ENCODE measurements at regions not wholly inside any gene's neighbourhood (a gene's known extent, or its start where the extent isn't known, plus 50 kb on each side); places are given as distances from the start of the nearest gene placed in this dataset.

DNA sequence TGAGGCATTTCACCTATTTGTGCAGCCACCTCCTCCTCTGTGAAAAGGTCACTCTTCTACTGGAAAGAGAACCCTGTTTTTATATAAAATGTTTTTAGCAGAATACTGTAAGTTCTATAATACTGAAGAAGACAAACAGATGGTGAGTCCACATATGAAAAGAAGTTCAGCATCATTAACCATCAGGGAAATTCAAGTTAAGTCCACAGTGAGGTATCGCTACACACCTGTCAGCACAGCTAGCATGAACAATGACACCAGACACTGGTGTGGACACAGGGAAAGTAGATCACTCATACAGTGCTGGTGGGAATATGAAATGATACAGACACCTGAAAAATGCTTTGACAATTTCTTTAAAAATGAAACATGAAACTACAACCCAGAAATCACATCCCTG is 133.0 kb downstream of the MAD2L1 start:
- no peak for DNase-seq (ENCODE audit: low spot score)

DNA sequence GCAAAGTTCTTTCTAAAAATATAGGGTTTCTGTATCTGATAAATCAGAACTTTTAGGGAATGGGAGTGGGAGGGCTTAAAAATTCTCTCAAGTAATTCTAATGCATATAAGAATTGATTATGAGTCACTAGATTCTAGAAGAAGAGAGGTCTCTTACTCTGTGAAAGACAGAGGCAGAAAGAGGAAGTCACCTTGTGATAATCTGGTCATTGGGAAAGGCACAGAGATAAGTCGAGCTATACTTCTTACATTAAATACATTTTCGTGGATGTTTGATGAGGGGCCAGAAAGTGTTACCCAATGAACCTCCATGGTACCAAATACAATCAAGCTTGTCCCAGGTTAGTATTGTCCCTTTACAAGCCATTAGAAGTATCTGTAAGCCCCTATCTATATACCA is 134.4 kb downstream of the MAD2L1 start:
- FAIRE-seq (no peak), DNase-seq (ENCODE audit: low spot score) (no peak)

More for the DNA sequence above, 133.0 kb downstream of the MAD2L1 start:
- no peak for FAIRE-seq

DNA sequence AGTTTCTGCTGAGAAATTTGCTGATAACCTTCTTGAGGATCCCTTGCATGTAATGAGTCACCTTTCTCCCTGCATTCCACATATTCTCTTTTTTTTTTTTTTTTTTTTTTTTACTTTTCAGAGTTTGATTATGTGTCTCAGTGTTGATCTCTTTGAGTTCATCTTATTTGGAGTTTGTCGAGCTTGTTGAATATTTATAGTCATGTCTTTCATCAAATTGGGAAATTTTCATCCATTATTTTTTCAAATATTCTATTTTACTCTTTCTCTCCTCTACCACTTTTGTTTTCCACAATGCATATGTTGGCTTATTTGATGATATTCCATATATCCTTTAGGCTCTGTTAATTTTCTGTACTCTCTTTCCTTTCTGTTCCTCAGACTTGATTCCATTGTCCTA is 136.1 kb downstream of the MAD2L1 start:
- peak; percentile 6 for DNase-seq (ENCODE audit: low spot score)
- FAIRE-seq: no peak

DNA sequence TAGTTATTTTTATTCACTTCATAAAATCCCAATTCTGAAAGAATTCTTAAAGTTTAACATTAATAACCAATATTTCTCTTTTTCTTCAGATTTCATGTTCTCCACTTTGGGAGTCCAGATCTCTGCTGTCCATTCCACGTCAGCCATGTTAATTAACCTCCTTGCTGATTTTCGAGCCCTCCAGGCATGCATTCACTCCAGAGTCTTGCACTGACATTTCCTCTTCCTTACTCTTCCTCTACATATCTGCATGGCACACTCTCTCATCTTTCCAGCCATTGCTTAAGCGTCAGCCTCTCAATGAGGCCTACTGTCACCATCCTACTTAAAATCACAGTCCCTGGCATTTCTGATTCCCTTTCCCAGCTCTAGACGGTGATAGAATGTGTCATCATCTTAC is 144.8 kb downstream of the MAD2L1 start:
- FAIRE-seq: no peak

DNA sequence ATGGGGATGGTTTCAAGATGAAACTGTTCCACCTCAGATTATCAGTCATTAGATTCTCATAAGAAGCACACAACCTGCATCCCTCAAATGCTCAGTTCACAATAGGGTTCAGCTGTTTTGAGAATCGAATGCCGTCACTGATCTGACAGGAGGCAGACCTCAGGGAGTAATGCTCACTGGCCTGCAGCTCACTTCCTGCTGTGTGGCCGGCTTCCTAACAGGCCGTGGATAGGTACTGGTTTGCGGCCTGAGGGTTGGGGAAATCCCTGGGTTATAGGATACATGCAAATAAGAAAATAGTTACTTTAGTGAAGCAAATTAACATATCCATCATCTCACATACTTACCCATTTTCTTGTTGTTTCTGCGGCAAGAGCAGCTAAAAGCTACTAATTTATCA is 160.4 kb downstream of the MAD2L1 start:
- no peak for DNase-seq (ENCODE audit: low spot score)

More for the DNA sequence above, 144.8 kb downstream of the MAD2L1 start:
- DNase-seq (ENCODE audit: low spot score): no peak

DNA sequence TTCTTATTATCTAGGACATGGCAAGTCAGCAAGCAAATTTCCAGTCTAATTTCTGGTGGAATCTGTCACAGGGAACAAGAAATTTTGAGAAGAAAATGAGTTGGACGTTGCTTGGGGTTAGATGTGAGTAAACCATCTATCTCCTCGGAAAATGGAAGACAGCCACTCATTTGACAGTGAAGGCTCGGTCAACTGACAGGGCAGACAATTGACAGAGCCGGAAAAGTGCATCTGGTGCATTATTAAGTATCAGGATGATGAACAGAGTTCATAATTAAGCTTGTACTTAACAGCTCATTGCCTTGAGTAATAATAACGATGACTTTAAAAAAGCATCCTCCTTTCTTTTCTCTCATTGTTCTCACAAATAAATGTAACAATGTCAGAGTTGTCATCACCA is 168.4 kb downstream of the MAD2L1 start:
- FAIRE-seq: no peak
- DNase-seq (ENCODE audit: low spot score): no peak

More for the DNA sequence above, 160.4 kb downstream of the MAD2L1 start:
- no peak for FAIRE-seq

DNA sequence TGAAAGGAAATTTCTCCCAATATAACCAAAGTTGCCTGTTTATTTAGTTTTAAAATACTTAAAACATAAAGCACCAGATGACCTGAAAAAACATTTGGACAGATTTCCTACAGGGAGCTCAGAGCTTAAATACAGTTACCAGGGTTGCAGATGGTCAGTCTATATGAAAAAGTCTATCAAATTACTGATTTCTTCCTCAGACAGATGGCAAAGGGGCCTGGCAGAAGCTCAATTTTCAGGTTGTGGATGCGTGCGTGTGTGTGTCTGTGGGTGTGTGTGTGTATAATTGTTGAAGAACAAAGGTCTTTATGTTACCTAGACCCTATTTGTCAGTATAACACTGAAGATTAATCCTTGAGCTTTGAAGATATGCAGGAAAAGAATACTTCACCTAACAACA is 169.4 kb downstream of the MAD2L1 start:
- FAIRE-seq (no peak), DNase-seq (ENCODE audit: low spot score) (no peak)

DNA sequence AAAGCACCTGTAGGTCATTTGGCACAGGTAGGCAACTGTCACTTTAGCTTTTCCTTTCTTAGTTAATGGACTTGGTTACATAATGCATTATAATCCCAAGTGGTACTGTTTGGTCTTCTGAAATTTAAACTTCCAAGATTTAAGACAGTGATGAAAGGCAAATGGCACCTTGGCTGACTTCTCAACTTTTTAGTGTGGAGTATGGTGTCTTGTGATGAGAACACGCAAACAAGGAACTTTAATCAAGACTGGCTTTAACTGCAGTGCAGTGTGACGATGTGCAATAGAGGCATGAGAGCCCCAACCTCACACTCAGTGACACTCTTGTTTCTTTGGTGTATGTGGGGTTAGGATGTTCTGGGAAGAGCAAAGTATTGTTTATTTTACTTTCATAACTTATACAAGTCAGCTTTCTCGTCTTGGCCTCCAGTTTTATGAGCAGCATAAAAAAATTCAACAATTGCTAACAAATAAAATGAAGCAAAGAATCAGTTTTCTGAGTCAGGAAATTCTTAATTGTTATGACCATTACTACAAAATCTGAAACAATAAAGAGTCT is 171.9 kb downstream of the MAD2L1 start:
- no peak for FAIRE-seq
- no peak for DNase-seq (ENCODE audit: low spot score)

DNA sequence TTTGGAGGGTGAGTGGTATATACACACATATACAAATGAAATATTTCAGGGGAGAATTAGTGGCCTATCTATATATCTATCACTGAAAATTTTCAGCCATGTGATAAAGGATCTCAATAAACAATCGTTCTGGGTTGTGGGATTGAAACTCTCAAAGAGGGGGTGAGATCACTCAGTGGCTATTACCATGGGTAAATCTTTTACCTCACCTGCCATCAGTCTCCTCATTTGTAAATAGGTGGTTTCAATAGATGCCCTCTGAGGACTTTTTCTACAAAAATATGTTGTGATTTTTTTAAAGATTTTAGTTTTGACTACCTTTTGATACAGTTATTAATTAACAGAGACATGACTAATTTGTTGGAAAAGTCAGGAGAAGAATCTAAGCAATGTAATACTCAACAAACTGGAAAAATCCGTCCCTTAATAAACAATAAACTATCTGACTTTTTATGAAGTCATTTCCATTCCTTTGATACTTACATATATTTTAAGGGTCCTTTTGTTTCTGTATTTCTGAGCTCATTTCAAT is 192.8 kb downstream of the MAD2L1 start:
- FAIRE-seq (no peak), DNase-seq (ENCODE audit: low spot score) (no peak)

DNA sequence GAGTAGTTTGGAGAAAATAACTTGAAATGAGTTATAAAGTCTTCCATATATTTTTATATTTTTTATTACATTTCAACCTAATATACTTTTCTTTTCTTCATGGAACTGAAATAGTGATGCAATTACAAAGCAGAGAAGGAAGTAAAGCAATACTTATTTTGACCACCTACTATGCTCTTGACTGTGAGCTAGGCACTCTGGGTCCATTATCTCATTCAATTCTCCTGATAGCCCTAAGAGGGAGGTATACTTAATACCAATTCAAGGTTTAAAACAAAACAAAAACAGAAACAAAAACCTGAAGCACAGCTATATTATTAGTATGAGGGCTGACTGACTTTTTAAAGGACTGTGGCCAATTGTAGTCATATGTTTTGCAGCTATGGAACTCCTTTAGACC is 193.5 kb downstream of the MAD2L1 start:
- no peak for DNase-seq (ENCODE audit: low spot score)
- FAIRE-seq: no peak

DNA sequence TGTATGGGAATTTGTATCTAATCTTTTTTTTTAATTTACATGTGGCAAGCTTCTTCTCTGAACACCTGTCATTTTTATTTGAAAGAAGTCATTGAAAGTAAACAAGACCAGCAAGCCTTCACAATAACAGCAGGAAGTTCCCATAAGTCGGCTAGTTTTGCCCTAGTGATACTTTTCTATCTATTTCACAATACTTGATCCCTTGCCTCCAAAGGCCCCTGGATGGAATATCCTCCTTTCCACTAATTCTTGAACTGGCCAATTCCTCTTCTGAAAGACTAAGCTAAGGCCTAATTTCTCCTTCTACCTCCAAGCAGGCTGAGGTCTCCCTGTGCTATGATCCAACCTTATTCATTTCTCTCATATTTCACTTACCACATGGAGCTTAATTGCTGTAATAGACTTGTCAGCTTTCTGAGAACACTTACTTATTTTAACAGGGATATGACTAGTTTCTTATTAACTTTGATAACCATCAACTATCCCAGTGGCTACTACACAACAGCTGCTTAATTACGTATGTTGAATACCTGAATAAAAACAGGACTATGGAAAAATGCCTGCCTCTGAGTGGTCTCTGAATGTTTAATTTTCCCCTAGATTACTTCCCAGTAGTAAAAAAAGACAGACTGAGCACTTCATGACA is 194.2 kb downstream of the MAD2L1 start:
- no peak for DNase-seq (ENCODE audit: low spot score)
- FAIRE-seq: no peak

DNA sequence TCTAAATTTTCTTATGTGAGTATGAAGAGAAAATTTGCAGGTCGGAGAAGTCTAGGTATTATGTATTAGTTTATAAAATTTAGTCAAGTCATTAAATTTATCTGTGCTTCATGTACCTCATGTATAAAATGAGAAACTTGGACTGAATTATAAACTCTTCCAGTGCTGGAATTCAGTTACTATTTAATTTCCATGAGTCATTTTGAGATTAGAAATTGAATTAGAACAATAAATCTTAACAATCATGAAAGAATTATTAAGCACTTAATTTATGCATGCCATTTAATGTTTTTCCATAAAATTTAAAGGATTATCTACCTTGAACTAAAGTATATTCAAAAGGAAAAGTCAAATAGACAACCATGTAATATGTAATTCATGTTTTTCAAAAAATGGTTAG is 195.8 kb downstream of the MAD2L1 start:
- FAIRE-seq (no peak), DNase-seq (ENCODE audit: low spot score) (no peak)

DNA sequence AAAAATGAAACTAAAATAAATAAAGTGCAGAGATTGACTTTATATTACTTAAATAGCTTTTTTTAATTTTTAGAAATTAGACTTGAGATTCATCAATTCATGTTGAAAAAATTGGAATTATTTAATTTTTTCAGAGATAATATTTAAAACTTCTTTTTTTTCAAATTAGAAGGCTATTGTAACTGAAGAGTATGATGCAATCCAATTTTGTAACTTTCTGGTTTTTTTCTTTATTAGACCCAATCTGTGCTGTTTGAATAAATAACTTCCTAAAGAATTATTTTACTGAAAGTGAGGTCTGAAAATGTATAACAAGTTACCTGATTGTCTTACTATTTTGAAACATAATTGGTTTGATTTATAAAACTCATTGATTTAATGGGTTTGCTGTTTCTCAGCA is 200.9 kb downstream of the MAD2L1 start:
- DNase-seq (ENCODE audit: low spot score) (no peak), FAIRE-seq (no peak)

DNA sequence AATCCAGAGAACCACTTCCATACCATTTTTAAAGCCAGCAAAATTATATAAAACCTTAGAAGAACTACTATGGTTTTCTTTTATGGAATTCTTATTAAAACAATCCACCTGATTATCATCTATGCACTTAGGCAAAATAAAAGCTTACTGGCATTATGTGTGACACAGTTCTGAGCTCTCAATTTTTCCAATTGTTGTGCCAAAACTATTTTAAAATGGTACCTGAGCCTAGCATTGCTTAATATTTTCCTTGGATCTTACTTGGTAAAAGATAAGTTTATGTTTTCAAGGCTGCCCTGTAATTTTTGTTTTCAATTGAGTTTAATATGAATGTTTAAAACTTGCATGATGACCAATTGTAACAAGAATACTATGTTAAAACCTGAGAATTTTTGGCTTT is 201.3 kb downstream of the MAD2L1 start:
- DNase-seq (ENCODE audit: low spot score) (no peak), FAIRE-seq (no peak)

DNA sequence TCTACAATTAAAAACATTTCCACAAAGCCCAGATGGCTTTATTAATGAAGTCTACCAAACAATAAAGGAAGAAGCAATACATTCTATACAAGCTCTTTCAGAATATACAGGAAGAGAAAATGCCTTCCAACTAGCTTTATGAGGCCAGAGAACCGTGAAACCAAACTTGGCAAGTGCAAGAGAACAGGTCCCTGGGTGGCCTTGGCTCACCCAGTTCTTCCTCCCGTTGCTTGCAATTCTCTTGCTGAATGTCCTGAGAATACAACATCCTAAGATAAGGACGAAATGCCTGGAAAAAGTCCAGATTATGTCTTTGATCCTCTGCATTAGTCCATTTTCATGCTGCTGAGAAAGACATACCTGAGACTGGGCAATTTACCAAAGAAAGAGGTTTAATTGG is 204.9 kb downstream of the MAD2L1 start:
- FAIRE-seq (no peak), DNase-seq (ENCODE audit: low spot score) (no peak)

DNA sequence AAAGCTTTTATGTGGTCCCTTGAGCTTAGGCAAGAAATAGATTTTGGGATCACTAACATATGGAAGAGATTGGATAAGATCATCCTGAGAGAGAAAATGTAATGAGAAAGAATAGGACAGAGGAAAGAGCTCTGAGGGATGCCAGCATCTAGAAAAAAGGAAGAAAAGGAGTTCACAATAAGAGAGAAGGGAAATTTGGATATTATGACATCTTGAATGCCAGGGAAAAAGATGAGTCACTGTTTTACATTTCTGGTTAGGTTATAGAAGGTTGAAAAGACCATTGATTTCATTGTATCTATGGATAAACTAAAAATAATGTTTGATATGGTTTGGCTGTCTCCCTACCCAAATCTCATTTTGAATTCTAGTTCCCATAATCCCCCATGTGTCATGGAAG is 208.5 kb downstream of the MAD2L1 start:
- no peak for DNase-seq (ENCODE audit: low spot score)
- no peak for FAIRE-seq

DNA sequence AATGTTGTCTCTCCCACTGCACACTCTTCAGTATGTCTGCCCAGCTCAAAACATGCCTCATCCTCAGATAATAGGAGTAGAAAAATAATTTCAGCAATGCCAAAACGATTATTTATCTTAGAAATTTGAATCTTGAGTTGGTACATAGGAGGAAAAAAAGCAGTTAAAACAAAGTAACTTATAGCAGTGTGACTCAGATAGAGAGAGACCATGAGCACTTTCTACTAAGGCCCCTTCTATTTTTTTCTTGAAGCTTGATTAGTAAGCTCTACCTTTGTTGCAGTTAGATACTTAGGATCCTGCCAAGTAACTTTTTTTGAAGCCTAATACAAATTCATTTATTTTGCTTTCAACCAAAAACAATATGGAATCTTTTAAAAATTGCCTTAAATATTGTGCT is 212.3 kb downstream of the MAD2L1 start:
- FAIRE-seq (no peak), DNase-seq (ENCODE audit: low spot score) (no peak)

DNA sequence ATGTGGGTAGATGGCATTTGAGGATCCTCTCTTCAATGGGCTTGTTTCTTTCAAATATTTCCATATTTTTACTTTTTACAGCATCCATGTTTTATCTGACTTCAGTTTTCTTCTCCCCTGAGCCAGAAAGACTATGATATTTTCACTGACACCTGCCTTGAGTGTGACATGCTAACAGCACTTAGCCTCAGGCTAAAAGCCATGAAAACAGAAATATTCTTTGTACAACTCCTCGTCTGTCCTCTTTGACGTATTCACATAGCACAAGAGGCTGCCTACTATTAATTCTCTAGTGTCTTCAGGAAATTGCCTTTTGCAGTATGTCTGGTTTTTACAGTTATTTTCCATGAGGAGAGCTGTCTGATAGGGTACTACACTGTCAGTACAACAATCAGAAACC is 215.0 kb downstream of the MAD2L1 start:
- DNase-seq (ENCODE audit: low spot score): no peak
- FAIRE-seq: no peak

DNA sequence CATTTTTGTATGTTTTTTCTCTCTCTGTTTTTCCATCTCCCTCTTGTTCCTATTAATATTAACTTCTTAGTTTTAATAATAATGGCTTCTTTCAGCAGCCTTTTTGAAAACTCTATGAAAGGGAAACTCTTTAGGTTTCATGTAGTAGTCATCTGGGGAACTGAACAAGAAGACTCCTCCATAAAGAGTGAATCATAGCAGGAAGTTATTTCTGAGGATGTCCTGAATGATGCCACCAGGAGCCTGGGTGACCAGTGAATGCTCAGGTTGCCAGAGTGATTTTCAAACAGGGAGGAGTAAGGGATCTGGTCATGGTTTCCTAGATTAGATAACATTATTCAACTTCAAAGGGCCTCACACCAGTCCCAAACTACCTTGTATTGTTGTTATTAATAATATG is 212.8 kb upstream of the PDE5A start:
- no peak for FAIRE-seq
- no peak for DNase-seq (ENCODE audit: low spot score)

DNA sequence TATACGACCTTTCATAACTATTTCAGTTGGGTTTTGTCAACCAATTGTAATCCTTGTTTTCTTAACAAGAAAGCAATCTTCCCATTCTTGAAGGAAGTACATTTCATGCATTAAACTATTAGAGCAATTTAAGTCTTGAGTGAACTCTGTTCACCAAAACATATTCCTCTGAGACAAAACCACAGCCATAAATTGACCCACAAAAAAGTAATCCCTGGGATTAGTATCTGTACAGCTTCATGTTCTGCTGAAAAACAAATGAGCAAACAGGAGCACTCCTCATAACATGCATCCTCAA is 207.0 kb upstream of the PDE5A start:
- no peak for FAIRE-seq

DNA sequence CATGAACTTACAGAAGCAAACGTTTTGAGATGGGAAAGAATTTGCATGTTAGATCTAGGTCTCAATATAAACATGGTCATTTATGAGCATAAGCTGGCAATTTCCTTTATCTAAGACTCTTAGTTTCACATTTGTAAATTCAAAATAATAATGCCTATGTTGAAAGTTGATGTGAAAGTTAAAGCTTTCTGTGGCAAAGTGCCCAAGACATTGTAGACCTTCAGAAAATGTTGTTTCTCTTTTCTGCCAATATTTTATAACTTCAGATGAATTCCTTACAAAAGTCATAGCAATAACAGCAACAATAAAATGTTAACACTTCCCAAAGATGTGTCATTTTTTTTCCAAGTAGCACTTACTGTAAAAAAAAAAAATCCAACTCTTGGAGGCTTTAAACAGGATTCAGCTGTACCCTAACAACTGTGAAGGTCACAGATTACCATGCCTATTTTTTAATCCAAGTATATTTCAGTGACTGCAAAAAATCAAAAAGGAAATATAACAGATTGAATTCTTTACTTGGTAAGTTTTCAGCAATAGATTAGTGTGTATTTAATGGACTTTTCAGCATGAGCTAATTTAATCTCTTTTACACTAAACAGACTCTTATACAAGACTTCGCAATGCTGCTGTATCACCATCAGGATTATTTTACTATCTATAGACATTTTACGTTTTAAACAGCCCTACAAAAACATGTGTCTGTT is 206.5 kb upstream of the PDE5A start:
- DNase-seq (ENCODE audit: low spot score) (no peak), FAIRE-seq (no peak)

More for the DNA sequence above, 207.0 kb upstream of the PDE5A start:
- no peak for DNase-seq (ENCODE audit: low spot score)

DNA sequence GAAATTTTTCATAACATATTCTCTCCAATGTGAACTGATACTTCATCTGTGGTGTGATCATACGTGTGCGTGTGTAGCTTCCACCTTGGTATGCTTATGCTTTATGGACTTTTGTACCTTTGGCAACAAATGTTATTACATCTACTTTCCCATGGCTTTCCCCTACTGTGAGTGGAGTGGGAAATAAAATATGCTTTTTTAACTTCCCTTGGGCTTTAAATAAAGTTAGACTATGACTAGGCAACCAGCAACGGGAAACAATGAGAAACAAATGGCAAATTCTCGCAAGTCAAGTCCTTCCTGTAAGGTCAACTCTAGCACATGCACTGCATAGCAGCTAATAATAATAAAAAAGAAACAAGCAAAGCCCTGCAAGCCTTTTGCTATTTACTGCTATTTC is 205.0 kb upstream of the PDE5A start:
- DNase-seq (ENCODE audit: low spot score) (no peak), FAIRE-seq (no peak)

DNA sequence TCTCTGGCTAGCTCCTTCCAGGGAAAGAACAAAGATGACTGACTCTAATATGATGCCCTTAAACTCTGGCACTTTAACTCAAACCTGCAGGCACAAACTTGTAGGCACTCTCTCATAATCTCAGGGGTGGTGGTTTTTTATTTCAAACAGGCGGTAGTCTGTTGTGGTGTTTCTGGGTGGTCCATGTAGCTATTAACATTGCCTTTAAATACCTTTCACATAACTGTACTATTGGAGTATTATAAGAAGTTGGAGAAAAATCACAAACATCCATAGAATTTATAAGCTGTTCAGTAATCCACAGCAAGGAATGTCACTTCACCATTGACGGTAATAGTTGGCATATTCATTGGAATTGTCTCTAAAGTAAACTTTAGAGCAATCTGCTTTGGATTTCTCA is 204.2 kb upstream of the PDE5A start:
- FAIRE-seq: no peak
- no peak for DNase-seq (ENCODE audit: low spot score)
